ENCODE measurements at regions not wholly inside any gene's neighbourhood (a gene's known extent, or its start where the extent isn't known, plus 50 kb on each side); places are given as distances from the start of the nearest gene placed in this dataset.

GRCh38 chr5:30279237-30279636, 914.2 kb upstream of the CDH6 start:
- TF ChIP-seq CTCF (IDR thresholded peaks at IDR 0.05) = no peak
- no peak for TF ChIP-seq EP300 (IDR thresholded peaks at IDR 0.05)
- TF ChIP-seq POLR2A (IDR thresholded peaks at IDR 0.05) = no peak

All from ovary (tissue), 3 donors.